HG02642 (cell line): ENCODE measurements at regions not wholly inside any gene's neighbourhood (a gene's known extent, or its start where the extent isn't known, plus 50 kb on each side); places are given as distances from the start of the nearest gene placed in this dataset.

Experiments
- ATAC-seq: cut with Tn5 transposase; IDR thresholded peaks from one replicate; pipeline ENCODE4 v1.9.1; 2021; ENCODE audit warnings: mild to moderate bottlenecking; ENCODE audit not compliant: unreplicated experiment, poor library complexity

GRCh38 chr22:47605441-47605840, 843.0 kb downstream of the TBC1D22A start:
- ATAC-seq: no peak

- no peak for ATAC-seq
Observed at GRCh38 chr22:47604563-47604962, 842.1 kb downstream of the TBC1D22A start.

DNA sequence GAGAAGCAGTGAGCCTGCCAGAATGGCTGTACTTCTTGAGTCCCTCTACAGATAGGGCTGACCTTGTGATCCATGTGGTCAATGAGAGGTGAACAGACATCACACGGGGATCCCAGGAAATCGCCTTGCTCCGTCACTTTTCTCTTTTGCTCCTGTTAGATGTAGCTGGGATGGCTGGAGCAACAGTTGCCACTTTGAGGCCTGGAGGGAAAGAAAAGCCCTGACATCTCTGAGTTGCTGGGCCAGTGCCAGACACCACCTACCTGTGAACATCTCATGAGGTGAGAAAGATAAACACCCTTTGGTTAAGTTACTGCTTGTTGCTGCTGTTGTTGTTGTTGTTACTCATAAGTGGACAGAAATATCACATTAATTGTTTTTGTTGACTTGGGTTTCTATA, 840.3 kb downstream of the TBC1D22A start:
- no peak for ATAC-seq

GRCh38 chr22:47601666-47602065, 839.2 kb downstream of the TBC1D22A start:
- ATAC-seq: no peak

DNA sequence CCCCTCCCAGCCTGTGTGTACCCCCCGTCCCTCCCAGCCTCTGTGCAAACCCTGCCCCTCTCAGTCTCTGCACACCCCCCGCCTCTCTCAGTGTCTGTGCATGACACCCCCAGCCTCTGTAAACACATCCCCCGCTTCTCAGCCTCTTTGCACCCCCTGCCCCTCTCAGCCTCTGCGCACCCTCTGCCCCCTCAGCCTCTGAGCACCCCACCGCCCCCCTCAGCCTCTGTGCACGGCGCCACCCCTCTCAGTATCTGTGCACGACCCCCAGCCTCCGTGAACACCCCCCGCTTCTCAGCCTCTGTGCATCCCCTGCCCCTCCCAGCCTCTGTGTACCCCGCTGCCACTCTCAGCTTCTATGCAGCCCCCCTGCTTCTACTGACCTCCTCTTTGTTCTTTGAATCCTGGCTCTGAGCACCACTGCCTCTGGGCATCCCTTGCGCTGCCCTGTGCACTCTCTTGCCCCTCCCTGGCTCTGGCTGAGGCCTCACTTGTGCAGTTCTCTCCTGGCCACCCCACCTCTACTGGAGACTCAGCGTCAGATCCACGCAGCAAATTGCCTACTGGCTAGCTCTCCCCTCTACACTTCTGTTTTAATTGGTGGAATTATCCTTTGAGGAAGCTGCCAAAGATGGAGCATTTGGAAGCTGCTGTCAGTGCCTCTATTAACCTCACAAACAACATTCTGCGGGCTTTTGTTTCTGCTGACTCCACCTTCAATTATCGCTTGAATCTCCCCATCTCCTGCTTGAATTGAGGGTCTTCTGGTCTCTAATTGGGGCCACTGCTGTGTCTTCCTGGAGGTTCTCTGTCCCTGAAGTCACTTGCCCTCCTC, 838.6 kb downstream of the TBC1D22A start:
- ATAC-seq: no peak

DNA sequence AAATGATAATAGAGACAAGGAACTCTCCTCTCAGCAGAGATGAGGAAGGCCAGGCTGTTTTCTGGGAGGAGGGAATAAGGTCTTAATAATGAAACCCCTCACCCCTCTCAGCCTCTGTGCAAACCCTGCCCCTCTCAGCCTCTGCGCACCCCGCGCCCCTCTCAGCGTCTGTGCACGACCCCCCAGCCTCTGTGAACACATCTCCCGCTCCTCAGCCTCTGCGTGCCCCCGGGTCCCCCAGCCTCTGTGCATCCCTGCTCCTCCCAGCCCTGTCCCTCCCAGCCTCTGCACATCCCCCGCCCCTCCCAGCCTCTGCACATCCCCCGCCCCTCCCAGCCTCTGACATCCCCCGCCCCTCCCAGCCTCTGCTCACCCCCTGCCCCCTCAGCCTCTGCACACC, 837.8 kb downstream of the TBC1D22A start:
- no peak for ATAC-seq

DNA sequence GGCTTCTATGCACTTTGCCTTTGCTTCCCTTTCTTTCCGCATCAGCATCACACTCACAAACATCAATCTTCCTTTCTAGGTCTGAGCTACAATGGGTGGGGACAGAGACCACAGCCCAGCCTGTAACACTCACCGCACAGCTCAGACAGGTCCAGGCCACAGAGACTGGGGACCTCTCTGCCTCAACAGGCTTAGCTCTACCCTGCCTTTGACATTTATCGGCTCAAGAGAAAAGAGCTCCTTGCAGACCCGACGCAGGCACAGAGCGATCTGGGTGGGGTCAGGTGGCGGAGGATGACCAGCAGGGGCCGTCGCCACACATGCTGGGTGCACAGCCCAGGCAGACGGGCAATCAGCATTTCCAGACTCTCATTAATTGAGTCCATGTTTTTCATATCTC, 837.3 kb downstream of the TBC1D22A start:
- ATAC-seq: no peak

DNA sequence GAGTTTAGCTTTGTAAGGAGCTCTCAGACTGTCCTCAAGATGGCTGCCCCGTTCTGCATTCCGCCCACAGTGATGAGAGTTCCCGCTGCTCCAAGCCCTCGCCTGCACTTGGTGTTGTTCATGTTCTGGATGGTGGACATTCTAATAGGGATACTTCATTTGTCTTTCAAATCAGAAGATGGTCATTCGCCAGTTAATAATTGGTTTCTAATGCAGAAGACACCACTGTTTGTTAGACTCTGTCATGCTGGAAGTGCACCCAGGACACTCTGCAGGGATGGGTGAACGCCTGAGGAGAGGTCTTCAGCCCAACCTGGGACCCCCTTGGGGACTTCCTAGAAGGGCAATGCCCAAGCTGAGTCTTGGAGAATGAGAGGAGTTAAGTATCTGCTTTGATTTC, 836.4 kb downstream of the TBC1D22A start:
- ATAC-seq: no peak

- ATAC-seq: no peak
Observed at GRCh38 chr22:47597041-47597440, 834.6 kb downstream of the TBC1D22A start.

GRCh38 chr22:47596176-47596690, 833.8 kb downstream of the TBC1D22A start:
- ATAC-seq: no peak

DNA sequence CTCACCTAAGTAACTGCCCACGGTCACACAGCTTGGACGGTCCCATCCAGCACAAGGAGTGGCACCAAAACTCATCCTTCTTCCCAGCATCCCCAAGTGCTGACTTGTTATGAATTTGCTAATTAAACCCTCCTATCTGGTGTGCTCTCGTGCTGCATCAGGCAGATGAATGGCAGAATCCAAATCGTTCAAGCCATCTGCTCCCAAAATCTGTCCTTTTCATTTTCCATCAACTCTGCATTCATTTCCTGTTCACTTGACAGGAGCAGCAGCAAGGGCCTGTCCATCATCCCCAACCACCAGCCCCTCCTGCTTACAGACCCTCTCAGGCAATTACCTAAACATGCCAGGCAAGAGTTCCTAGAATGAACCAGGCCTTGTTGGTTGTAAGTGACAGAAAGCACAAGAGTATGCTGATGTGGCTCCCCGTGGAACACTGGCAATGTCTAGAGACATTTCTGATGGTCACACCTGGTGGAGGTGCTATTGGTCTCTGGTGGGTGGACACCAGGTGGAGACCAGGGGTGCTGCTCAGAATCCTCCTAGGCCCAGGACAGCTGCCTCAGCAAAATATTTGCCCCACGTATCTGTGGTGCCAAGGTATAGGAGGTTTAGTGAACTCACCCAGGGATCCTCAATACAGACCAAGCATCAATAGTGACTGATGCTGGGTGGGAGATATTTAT, 832.5 kb downstream of the TBC1D22A start:
- no peak for ATAC-seq

DNA sequence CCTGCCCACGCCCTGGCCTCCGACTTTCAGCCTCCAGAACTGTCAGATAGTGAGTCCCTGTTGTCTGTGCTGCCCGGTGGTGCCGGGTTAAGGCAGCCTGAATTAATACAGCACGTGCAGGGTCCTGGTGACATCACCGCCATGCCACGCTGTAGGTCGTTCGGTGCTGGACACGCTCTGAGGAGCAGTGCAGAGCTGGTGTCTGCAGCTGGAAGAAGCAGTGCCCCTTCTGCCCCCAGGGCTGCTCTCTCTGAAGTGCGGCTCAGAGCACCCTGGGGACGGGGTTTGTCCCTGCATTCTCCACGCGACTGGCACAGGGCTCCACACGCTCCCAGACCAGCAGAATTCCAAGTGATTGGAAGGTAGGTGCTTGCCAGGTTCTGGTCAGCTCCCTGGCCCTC, 831.5 kb downstream of the TBC1D22A start:
- ATAC-seq: no peak

GRCh38 chr22:47593291-47593690, 830.8 kb downstream of the TBC1D22A start:
- ATAC-seq: no peak

GRCh38 chr22:47592791-47593190, 830.3 kb downstream of the TBC1D22A start:
- ATAC-seq: no peak

DNA sequence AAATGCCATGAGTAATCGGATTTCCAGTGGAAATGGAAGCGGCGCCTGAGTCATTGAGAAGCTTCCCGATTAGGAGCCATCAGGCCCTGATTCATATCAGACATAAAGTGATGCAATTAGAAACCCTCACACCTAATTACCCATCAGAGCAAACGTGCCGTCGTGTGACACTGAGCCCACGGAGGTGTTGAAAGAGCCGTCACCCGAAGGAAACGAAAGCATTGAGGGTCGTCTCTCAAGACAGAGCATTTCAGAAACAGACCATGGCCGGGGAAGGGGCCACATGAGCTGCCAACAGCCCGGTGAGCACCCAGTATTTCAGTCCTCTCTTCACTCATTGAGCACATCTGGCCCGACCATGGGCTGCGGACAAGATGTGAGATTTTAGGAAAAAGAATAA, 829.3 kb downstream of the TBC1D22A start:
- no peak for ATAC-seq

DNA sequence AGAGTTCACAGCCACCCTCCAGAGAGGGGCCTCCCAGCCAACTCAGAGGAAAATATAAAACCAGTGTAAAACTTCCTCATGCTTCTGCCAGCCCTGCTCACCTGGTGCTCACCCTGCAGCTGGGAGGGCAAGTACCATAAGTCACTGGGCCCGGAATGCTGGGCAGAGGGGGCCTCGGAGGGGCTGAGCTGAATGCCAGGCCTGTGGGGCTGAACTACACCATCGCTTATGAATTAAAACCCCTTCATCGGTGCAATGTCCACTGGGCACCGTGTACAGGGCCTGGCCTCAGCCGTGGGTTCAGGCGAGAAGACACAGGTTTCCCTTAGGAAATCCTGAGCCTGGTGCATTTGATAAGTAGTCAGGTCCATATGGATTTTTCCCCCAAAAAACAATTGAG, 828.6 kb downstream of the TBC1D22A start:
- no peak for ATAC-seq

DNA sequence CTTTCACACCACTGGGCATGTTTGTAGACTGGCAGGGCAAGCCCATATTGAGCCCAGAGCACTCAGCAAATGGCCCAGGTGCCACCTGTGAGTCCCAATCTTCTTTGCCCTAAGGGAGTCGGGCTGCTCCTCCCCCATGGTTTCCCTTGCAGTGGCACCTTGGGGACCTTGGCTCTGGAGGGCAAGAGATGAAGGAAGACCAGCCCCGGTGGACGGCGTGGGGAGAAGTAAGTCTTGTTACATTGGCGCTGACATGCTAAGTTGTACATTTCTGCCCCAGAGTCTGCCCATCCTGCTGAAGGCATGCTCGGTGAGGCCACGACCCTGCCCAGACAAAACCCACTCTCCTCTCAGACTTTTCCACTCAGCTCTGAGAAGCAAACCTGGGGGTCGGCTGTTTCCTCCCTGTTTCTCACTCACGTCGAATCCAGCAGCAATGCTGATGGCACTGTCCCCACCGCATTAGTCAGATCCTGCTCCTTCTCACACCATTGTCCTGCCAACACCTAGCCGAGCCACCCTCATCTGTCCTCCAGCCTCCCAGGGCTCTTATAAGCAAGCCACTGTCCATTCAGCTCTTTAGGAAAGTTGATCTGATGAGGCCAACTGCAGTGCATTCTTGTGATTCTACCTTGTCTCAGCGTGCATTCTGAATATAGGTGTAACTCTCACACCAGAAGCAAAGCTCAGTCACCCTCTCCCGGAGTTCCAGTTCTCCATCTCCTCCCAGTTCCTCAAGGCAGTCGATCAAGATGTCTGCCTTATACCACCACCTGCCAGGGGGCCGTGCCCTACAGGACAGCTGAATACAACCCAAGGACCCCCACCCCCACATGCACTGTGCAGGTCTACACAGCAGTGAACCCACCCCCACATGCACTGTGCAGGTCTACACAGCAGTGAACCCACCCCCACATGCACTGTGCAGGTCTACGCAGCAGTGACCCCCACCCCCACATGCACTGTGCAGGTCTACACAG, 827.1 kb downstream of the TBC1D22A start:
- ATAC-seq: no peak

- no peak for ATAC-seq
Observed at GRCh38 chr22:47588578-47588960, 826.1 kb downstream of the TBC1D22A start.

GRCh38 chr22:47587861-47588577, 825.6 kb downstream of the TBC1D22A start:
- no peak for ATAC-seq

- ATAC-seq: no peak
Observed at GRCh38 chr22:47587361-47587760, 824.9 kb downstream of the TBC1D22A start.
